ENCODE measurements at regions not wholly inside any gene's neighbourhood (a gene's known extent, or its start where the extent isn't known, plus 50 kb on each side); places are given as distances from the start of the nearest gene placed in this dataset.

GRCh38 chr6:153960741-153961140 lies 78.3 kb upstream of the OPRM1 start:
- TF ChIP-seq KAT2B (IDR thresholded peaks at IDR 0.05; ENCODE audit: low read depth, low read length): no peak
- TF ChIP-seq ZNF740 (CRISPR knock-in tag; IDR thresholded peaks at IDR 0.05): no peak
- TF ChIP-seq ZNF740 (tag; IDR thresholded peaks at IDR 0.05): no peak
- TF ChIP-seq PHF8 (IDR thresholded peaks at IDR 0.05; ENCODE audit: borderline replicate concordance, low read length): no peak
- TF ChIP-seq BRF1 (IDR thresholded peaks at IDR 0.05; ENCODE audit: borderline replicate concordance, extremely low read depth, insufficient read length): no peak
- TF ChIP-seq, protein P1, sequence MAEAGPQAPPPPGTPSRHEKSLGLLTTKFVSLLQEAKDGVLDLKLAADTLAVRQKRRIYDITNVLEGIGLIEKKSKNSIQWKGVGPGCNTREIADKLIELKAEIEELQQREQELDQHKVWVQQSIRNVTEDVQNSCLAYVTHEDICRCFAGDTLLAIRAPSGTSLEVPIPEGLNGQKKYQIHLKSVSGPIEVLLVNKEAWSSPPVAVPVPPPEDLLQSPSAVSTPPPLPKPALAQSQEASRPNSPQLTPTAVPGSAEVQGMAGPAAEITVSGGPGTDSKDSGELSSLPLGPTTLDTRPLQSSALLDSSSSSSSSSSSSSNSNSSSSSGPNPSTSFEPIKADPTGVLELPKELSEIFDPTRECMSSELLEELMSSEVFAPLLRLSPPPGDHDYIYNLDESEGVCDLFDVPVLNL (CRISPR knock-in tag; IDR thresholded peaks at IDR 0.05; ENCODE audit: low read depth): no peak
- TF ChIP-seq, protein P2, sequence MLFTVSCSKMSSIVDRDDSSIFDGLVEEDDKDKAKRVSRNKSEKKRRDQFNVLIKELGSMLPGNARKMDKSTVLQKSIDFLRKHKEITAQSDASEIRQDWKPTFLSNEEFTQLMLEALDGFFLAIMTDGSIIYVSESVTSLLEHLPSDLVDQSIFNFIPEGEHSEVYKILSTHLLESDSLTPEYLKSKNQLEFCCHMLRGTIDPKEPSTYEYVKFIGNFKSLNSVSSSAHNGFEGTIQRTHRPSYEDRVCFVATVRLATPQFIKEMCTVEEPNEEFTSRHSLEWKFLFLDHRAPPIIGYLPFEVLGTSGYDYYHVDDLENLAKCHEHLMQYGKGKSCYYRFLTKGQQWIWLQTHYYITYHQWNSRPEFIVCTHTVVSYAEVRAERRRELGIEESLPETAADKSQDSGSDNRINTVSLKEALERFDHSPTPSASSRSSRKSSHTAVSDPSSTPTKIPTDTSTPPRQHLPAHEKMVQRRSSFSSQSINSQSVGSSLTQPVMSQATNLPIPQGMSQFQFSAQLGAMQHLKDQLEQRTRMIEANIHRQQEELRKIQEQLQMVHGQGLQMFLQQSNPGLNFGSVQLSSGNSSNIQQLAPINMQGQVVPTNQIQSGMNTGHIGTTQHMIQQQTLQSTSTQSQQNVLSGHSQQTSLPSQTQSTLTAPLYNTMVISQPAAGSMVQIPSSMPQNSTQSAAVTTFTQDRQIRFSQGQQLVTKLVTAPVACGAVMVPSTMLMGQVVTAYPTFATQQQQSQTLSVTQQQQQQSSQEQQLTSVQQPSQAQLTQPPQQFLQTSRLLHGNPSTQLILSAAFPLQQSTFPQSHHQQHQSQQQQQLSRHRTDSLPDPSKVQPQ (CRISPR knock-in tag; IDR thresholded peaks at IDR 0.05; ENCODE audit: borderline replicate concordance): no peak
- no peak for TF ChIP-seq MTA2 (IDR thresholded peaks at IDR 0.05; ENCODE audit: low read depth)
- no peak for TF ChIP-seq ZEB2 (IDR thresholded peaks at IDR 0.05)
- TF ChIP-seq ESRRA (IDR thresholded peaks at IDR 0.05; ENCODE audit: borderline replicate concordance, low read depth): no peak
- TF ChIP-seq NR2F6 (CRISPR knock-in tag; IDR thresholded peaks at IDR 0.05): no peak
- TF ChIP-seq XRCC4 (IDR thresholded peaks at IDR 0.05; ENCODE audit: extremely low read depth, insufficient read depth, insufficient read length): no peak
- no peak for TF ChIP-seq ZSCAN29 (IDR thresholded peaks at IDR 0.05)
- TF ChIP-seq CEBPZ (IDR thresholded peaks at IDR 0.05; ENCODE audit: borderline replicate concordance, low read depth, low read length): no peak
- no peak for TF ChIP-seq TCF7L2 (IDR thresholded peaks at IDR 0.05; ENCODE audit: low read depth, low read length)
- WGBS (ENCODE audit: insufficient coverage, low coverage, missing lambda C conversion rate): 0% methylated on average over 1 of the region's 1 CpG
- no peak for ATAC-seq
- intact Hi-C loops (cut with micrococcal nuclease): no loop called here
- no peaks in the 10 kb centered on the region for H3K27me3 ChIP-seq (ENCODE audit: control insufficient read depth in 2 of 2, insufficient read depth in 2 of 2, low read length in 2 of 2)
- CTCF ChIA-PET (ENCODE audit: low intra/inter-chr PET ratio): no interaction called here
- no peak overlapping the region for H3K27ac ChIP-seq (ENCODE audit: extremely low read depth, low read depth, low read length)
- H2AFZ ChIP-seq (ENCODE audit: low read depth, low read length): no peak overlapping the region
- H3K4me3 ChIP-seq: no peak overlapping the region
- no peaks in the 10 kb centered on the region for H3K9me1 ChIP-seq (ENCODE audit: control insufficient read depth, insufficient read depth, low read length)
- FAIRE-seq: no peak
- H3K4me2 ChIP-seq (ENCODE audit: insufficient read depth, low read length): no peak overlapping the region
- in situ Hi-C loops (cut with MboI): no loop called here
- no peak for DNase-seq (ENCODE audit: extremely low read depth in 1 of 4, low spot score in 3 of 4)
- H3K79me2 ChIP-seq (ENCODE audit: control insufficient read depth, insufficient read depth, low read length): no peaks in the 10 kb centered on the region
- H3K4me1 ChIP-seq (replicated peaks in 1 of 2; ENCODE audit: control insufficient read depth in 2 of 2, insufficient read depth in 2 of 2, low read length in 2 of 2): no peaks in the 10 kb centered on the region
- no peak overlapping the region for H3K9ac ChIP-seq (ENCODE audit: insufficient read depth in 1 of 2, low read depth in 2 of 2, low read length in 2 of 2)
- no TSS peak for BruUV-seq (replicated peaks)
- POLR2A ChIA-PET: no interaction called here
- H4K20me1 ChIP-seq (replicated peaks; ENCODE audit: control insufficient read depth, insufficient read depth, low read length): no peaks in the 10 kb centered on the region
- no peaks in the 10 kb centered on the region; the same call in 1 of the 2 replicates for H3K9me3 ChIP-seq (replicated peaks; ENCODE audit: control insufficient read depth, insufficient read depth, low read depth, low read length)
- no peaks in the 10 kb centered on the region for H3K36me3 ChIP-seq (ENCODE audit: control insufficient read depth, insufficient read depth, low read length)
